ENCODE measurements at regions not wholly inside any gene's neighbourhood (a gene's known extent, or its start where the extent isn't known, plus 50 kb on each side); places are given as distances from the start of the nearest gene placed in this dataset.
"Not testable (repeated sequence)": the region's sequence is repeated elsewhere in the genome, so short reads cannot be mapped to it uniquely, and the experiment has no call there.

- 88% methylated on average over 8 of the region's 13 CpGs for WGBS
- Histone ChIP-seq H3K27ac (replicated peaks in 1 of 4) (no peak overlapping the region), H3K4me1 (no peaks in the 10 kb centered on the region), H3K36me3 (no peaks in the 10 kb centered on the region), H3K4me3 (no peak overlapping the region), H3K27me3 (peaks cover 0 to 24% (median 0%) of the 10 kb centered on the region in 4 donors), H3K9me3 (no peaks in the 10 kb centered on the region)
- no peak for DNase-seq (ENCODE audit: extremely low spot score)
- TF ChIP-seq POLR2A (IDR thresholded peaks at IDR 0.05; ENCODE audit: low read depth) (no peak), CTCF (IDR thresholded peaks at IDR 0.05) (no peak), POLR2AphosphoS5 (IDR thresholded peaks at IDR 0.05) (no peak), EP300 (IDR thresholded peaks at IDR 0.05) (no peak)
- intact Hi-C loops (cut with DNase I) = no loop called here
Measured at GRCh38 chrX:1134976-1135375, 77.5 kb downstream of the CRLF2 start.

GRCh38 chrX:1134156-1134555 lies 78.3 kb downstream of the CRLF2 start:
- Histone ChIP-seq H3K27me3 (peaks cover 0 to 16% (median 0%) of the 10 kb centered on the region in 4 donors), H3K9me3 (no peaks in the 10 kb centered on the region), H3K4me1 (no peaks in the 10 kb centered on the region), H3K36me3 (no peaks in the 10 kb centered on the region), H3K27ac (replicated peaks in 1 of 4) (no peak overlapping the region), H3K4me3 (no peak overlapping the region)
- intact Hi-C loops (cut with DNase I) = no loop called here
- 71% methylated on average over 10 of the region's 12 CpGs for WGBS
- no peak for DNase-seq (ENCODE audit: extremely low spot score)
- TF ChIP-seq POLR2A (IDR thresholded peaks at IDR 0.05; ENCODE audit: low read depth) (no peak), POLR2AphosphoS5 (IDR thresholded peaks at IDR 0.05) (no peak), CTCF (IDR thresholded peaks at IDR 0.05) (no peak), EP300 (IDR thresholded peaks at IDR 0.05) (no peak)

- intact Hi-C loops (cut with DNase I) = no loop called here
- 89% methylated on average over 3 of the region's 3 CpGs for WGBS
- Histone ChIP-seq H3K27ac (replicated peaks in 1 of 4) (no peak overlapping the region), H3K4me1 (no peaks in the 10 kb centered on the region), H3K4me3 (no peak overlapping the region), H3K36me3 (no peaks in the 10 kb centered on the region), H3K27me3 (peaks cover 0 to 24% (median 13%) of the 10 kb centered on the region in 4 donors), H3K9me3 (no peaks in the 10 kb centered on the region)
- TF ChIP-seq CTCF (IDR thresholded peaks at IDR 0.05) = no peak
- no peak for TF ChIP-seq POLR2AphosphoS5 (IDR thresholded peaks at IDR 0.05)
- no peak for TF ChIP-seq POLR2A (IDR thresholded peaks at IDR 0.05; ENCODE audit: low read depth)
- no peak for TF ChIP-seq EP300 (IDR thresholded peaks at IDR 0.05)
- no peak for DNase-seq (ENCODE audit: extremely low spot score)
Measured at GRCh38 chrX:1126738-1127137, 85.7 kb downstream of the CRLF2 start.

GRCh38 chrX:1124531-1124930 lies 87.9 kb downstream of the CRLF2 start:
- Histone ChIP-seq H3K36me3 (no peaks in the 10 kb centered on the region), H3K4me1 (no peaks in the 10 kb centered on the region), H3K27ac (replicated peaks in 1 of 4) (no peak overlapping the region), H3K9me3 (no peaks in the 10 kb centered on the region), H3K27me3 (peaks cover 0 to 35% (median 13%) of the 10 kb centered on the region in 4 donors), H3K4me3 (no peak overlapping the region)
- intact Hi-C loops (cut with DNase I) = no loop called here
- TF ChIP-seq POLR2A (IDR thresholded peaks at IDR 0.05; ENCODE audit: low read depth) (no peak), POLR2AphosphoS5 (IDR thresholded peaks at IDR 0.05) (no peak), EP300 (IDR thresholded peaks at IDR 0.05) (no peak), CTCF (IDR thresholded peaks at IDR 0.05) (no peak)
- 65% methylated on average over 11 of the region's 11 CpGs for WGBS
- no peak for DNase-seq (ENCODE audit: extremely low spot score)

- H3K27me3 ChIP-seq = peaks cover 0 to 35% (median 13%) of the 10 kb centered on the region in 4 donors
- H3K4me3 ChIP-seq; H3K27ac ChIP-seq (replicated peaks in 1 of 4); DNase-seq (ENCODE audit: extremely low spot score); H3K9me3 ChIP-seq; H3K36me3 ChIP-seq; intact Hi-C loops (cut with DNase I); H3K4me1 ChIP-seq: not testable (repeated sequence)
- 94% methylated on average over 12 of the region's 12 CpGs for WGBS
Measured at GRCh38 chrX:1122851-1123250, 89.6 kb downstream of the CRLF2 start.

Data from esophagus muscularis mucosa (tissue), 4 donors.